ENCODE measurements at regions not wholly inside any gene's neighbourhood (a gene's known extent, or its start where the extent isn't known, plus 50 kb on each side); places are given as distances from the start of the nearest gene placed in this dataset.

DNA sequence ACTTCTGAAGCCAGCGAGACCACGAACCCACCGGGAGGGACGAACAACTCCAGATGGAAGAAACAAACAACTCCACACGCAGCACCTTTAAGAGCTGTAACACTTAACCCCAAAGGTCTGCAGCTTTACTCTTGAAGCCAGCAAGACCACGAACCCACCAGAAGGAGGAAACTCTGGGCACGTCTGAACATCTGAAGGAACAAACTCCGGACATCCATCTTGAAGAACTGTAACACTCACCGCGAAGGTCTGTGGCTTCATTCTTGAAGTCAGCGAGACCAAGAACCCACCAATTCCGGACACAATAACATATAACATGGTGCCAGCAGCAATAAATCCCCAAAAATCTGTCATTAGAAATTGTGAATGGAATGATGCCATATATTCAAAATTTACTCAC lies 180.9 kb downstream of the TLE1 start:
- no peak overlapping the region for H4K91ac ChIP-seq (ENCODE audit: low read depth, low read length, poor library complexity)
- no peaks in the 10 kb centered on the region for H3K36me3 ChIP-seq (replicated peaks in 1 of 2; ENCODE audit: control insufficient read depth in 2 of 2, insufficient read depth in 2 of 2, low read length in 2 of 2)
- no peak overlapping the region for H3K27ac ChIP-seq (replicated peaks; ENCODE audit: low read length)
- no peak overlapping the region for H2AFZ ChIP-seq (ENCODE audit: low read length)
- no peak overlapping the region for H2BK12ac ChIP-seq (ENCODE audit: low read length)
- no peaks in the 10 kb centered on the region for H3K27me3 ChIP-seq (ENCODE audit: control insufficient read depth in 3 of 3, insufficient read depth in 3 of 3, low read depth in 1 of 3, low read length in 3 of 3)
- no peak overlapping the region for H2BK120ac ChIP-seq (ENCODE audit: low read depth, low read length)
- H3K9ac ChIP-seq (ENCODE audit: low read depth, low read length, poor library complexity) = no peak overlapping the region
- no peak overlapping the region for H3K4me3 ChIP-seq (ENCODE audit: low read length in 2 of 2)
- no peak overlapping the region for H2BK5ac ChIP-seq (ENCODE audit: low read length)
- no peak overlapping the region for H2BK15ac ChIP-seq (ENCODE audit: low read length)
- H2AK5ac ChIP-seq (ENCODE audit: low read depth, low read length) = no peak overlapping the region
- no peak overlapping the region for H3K18ac ChIP-seq (ENCODE audit: low read length)
- no peak overlapping the region for H3K4me2 ChIP-seq (ENCODE audit: insufficient read depth, low read length, poor library complexity, severe bottlenecking)
- WGBS, 2 donors (ENCODE audit: extremely low coverage in 2 of 2, insufficient read length in 2 of 2, insufficient replicate concordance in 1 of 2) = no CpG with 5 or more reads among the region's 12 CpGs
- no peak overlapping the region for H3K23ac ChIP-seq (ENCODE audit: low read depth, low read length, poor library complexity)
- DNase-seq (ENCODE audit: low spot score) = no peak
- no peak overlapping the region for H3K4ac ChIP-seq (ENCODE audit: low read length)
- no peak overlapping the region for H4K8ac ChIP-seq (ENCODE audit: low read depth, low read length)
- H3K4me1 ChIP-seq (ENCODE audit: control insufficient read depth in 2 of 2, insufficient read depth in 1 of 2, low read depth in 1 of 2, low read length in 2 of 2) = no peaks in the 10 kb centered on the region
- no peak overlapping the region for H3K14ac ChIP-seq (ENCODE audit: low read length)
- H3K9me3 ChIP-seq (replicated peaks in 1 of 2; ENCODE audit: control insufficient read depth in 2 of 2, insufficient read depth in 1 of 2, low read depth in 1 of 2, low read length in 2 of 2) = peaks cover 0 to 2% of the 10 kb centered on the region in 2 donors
- no peaks in the 10 kb centered on the region for H3K79me1 ChIP-seq (ENCODE audit: low read depth, low read length)

GRCh38 chr9:81506941-81507864 lies 182.1 kb downstream of the TLE1 start:
- Histone ChIP-seq H3K4me1 (ENCODE audit: control insufficient read depth in 2 of 2, insufficient read depth in 1 of 2, low read depth in 1 of 2, low read length in 2 of 2) (no peaks in the 10 kb centered on the region), H3K9me3 (replicated peaks in 1 of 2; ENCODE audit: control insufficient read depth in 2 of 2, insufficient read depth in 1 of 2, low read depth in 1 of 2, low read length in 2 of 2) (peaks cover 0 to 2% of the 10 kb centered on the region in 2 donors), H2AK5ac (ENCODE audit: low read depth, low read length) (peak overlapping the region; percentile 70), H2BK120ac (ENCODE audit: low read depth, low read length) (no peak overlapping the region), H3K27ac (replicated peaks; ENCODE audit: low read length) (no peak overlapping the region), H3K18ac (ENCODE audit: low read length) (peak overlapping the region; percentile 57), H3K23ac (ENCODE audit: low read depth, low read length, poor library complexity) (no peak overlapping the region), H3K27me3 (ENCODE audit: control insufficient read depth in 3 of 3, insufficient read depth in 3 of 3, low read depth in 1 of 3, low read length in 3 of 3) (no peaks in the 10 kb centered on the region), H3K4me2 (ENCODE audit: insufficient read depth, low read length, poor library complexity, severe bottlenecking) (no peak overlapping the region), H3K36me3 (replicated peaks in 1 of 2; ENCODE audit: control insufficient read depth in 2 of 2, insufficient read depth in 2 of 2, low read length in 2 of 2) (no peaks in the 10 kb centered on the region), H3K14ac (ENCODE audit: low read length) (peak overlapping the region; percentile 21), H2BK15ac (ENCODE audit: low read length) (peak overlapping the region; percentile 75), H4K91ac (ENCODE audit: low read depth, low read length, poor library complexity) (no peak overlapping the region), H2AFZ (ENCODE audit: low read length) (no peak overlapping the region), H2BK5ac (ENCODE audit: low read length) (no peak overlapping the region), H3K4me3 (ENCODE audit: low read length in 2 of 2) (no peak overlapping the region), H3K4ac (ENCODE audit: low read length) (no peak overlapping the region), H3K9ac (ENCODE audit: low read depth, low read length, poor library complexity) (no peak overlapping the region), H4K8ac (ENCODE audit: low read depth, low read length) (no peak overlapping the region), H3K79me1 (ENCODE audit: low read depth, low read length) (no peaks in the 10 kb centered on the region), H2BK12ac (ENCODE audit: low read length) (peak overlapping the region; percentile 41)
- DNase-seq (ENCODE audit: low spot score) = no peak
- no CpG with 5 or more reads among the region's 32 CpGs for WGBS, 2 donors (ENCODE audit: extremely low coverage in 2 of 2, insufficient read length in 2 of 2, insufficient replicate concordance in 1 of 2)

- no peak overlapping the region for H3K4me2 ChIP-seq (ENCODE audit: insufficient read depth, low read length, poor library complexity, severe bottlenecking)
- H3K79me1 ChIP-seq (ENCODE audit: low read depth, low read length) = no peaks in the 10 kb centered on the region
- WGBS, 2 donors (ENCODE audit: extremely low coverage in 2 of 2, insufficient read length in 2 of 2, insufficient replicate concordance in 1 of 2) = no CpG with 5 or more reads among the region's 2 CpGs
- no peaks in the 10 kb centered on the region for H3K36me3 ChIP-seq (replicated peaks in 1 of 2; ENCODE audit: control insufficient read depth in 2 of 2, insufficient read depth in 2 of 2, low read length in 2 of 2)
- H2BK120ac ChIP-seq (ENCODE audit: low read depth, low read length) = no peak overlapping the region
- H3K4me3 ChIP-seq (ENCODE audit: low read length in 2 of 2) = no peak overlapping the region
- no peak overlapping the region for H2AK5ac ChIP-seq (ENCODE audit: low read depth, low read length)
- DNase-seq (ENCODE audit: low spot score) = no peak
- no peak overlapping the region for H2BK12ac ChIP-seq (ENCODE audit: low read length)
- no peak overlapping the region for H3K4ac ChIP-seq (ENCODE audit: low read length)
- H2AFZ ChIP-seq (ENCODE audit: low read length) = no peak overlapping the region
- H2BK5ac ChIP-seq (ENCODE audit: low read length) = no peak overlapping the region
- H4K8ac ChIP-seq (ENCODE audit: low read depth, low read length) = no peak overlapping the region
- no peak overlapping the region for H3K23ac ChIP-seq (ENCODE audit: low read depth, low read length, poor library complexity)
- no peak overlapping the region for H3K9ac ChIP-seq (ENCODE audit: low read depth, low read length, poor library complexity)
- no peak overlapping the region for H3K14ac ChIP-seq (ENCODE audit: low read length)
- no peak overlapping the region for H3K18ac ChIP-seq (ENCODE audit: low read length)
- H2BK15ac ChIP-seq (ENCODE audit: low read length) = no peak overlapping the region
- H3K4me1 ChIP-seq (ENCODE audit: control insufficient read depth in 2 of 2, insufficient read depth in 1 of 2, low read depth in 1 of 2, low read length in 2 of 2) = no peaks in the 10 kb centered on the region
- no peak overlapping the region for H4K91ac ChIP-seq (ENCODE audit: low read depth, low read length, poor library complexity)
- no peaks in the 10 kb centered on the region for H3K27me3 ChIP-seq (ENCODE audit: control insufficient read depth in 3 of 3, insufficient read depth in 3 of 3, low read depth in 1 of 3, low read length in 3 of 3)
- H3K27ac ChIP-seq (replicated peaks; ENCODE audit: low read length) = no peak overlapping the region
- H3K9me3 ChIP-seq (replicated peaks in 1 of 2; ENCODE audit: control insufficient read depth in 2 of 2, insufficient read depth in 1 of 2, low read depth in 1 of 2, low read length in 2 of 2) = no peaks in the 10 kb centered on the region
Measured at GRCh38 chr9:81499594-81499993, 189.8 kb downstream of the TLE1 start.

DNA sequence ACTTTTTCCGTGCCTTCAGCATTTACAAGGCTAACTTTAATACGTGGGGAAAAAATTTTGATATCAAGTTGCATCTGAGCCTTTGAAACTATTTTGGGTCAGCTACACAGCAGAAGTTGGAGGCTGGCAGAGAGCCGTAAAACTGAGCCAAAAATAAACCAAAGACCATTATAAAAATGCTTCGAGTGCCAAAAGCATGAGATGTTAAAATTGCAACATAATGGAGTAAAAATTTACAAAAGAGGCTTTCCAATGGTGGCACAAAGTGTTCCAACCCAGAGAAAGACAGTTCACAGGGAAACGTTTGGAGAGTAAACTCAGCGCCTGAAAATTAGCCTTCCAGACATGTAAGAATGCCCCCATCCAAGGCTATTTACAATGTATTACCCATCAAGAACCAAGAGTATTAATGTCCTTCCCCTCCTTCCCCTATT lies 190.3 kb downstream of the TLE1 start:
- Histone ChIP-seq H4K8ac (ENCODE audit: low read depth, low read length) (no peak overlapping the region), H3K9ac (ENCODE audit: low read depth, low read length, poor library complexity) (no peak overlapping the region), H3K79me1 (ENCODE audit: low read depth, low read length) (no peaks in the 10 kb centered on the region), H4K91ac (ENCODE audit: low read depth, low read length, poor library complexity) (no peak overlapping the region), H2BK5ac (ENCODE audit: low read length) (no peak overlapping the region), H3K23ac (ENCODE audit: low read depth, low read length, poor library complexity) (no peak overlapping the region), H2AFZ (ENCODE audit: low read length) (no peak overlapping the region), H3K4me3 (ENCODE audit: low read length in 2 of 2) (no peak overlapping the region), H3K4me2 (ENCODE audit: insufficient read depth, low read length, poor library complexity, severe bottlenecking) (no peak overlapping the region), H3K18ac (ENCODE audit: low read length) (no peak overlapping the region), H3K9me3 (replicated peaks in 1 of 2; ENCODE audit: control insufficient read depth in 2 of 2, insufficient read depth in 1 of 2, low read depth in 1 of 2, low read length in 2 of 2) (no peaks in the 10 kb centered on the region), H2BK12ac (ENCODE audit: low read length) (no peak overlapping the region), H2BK15ac (ENCODE audit: low read length) (no peak overlapping the region), H3K27ac (replicated peaks; ENCODE audit: low read length) (no peak overlapping the region), H3K36me3 (replicated peaks in 1 of 2; ENCODE audit: control insufficient read depth in 2 of 2, insufficient read depth in 2 of 2, low read length in 2 of 2) (no peaks in the 10 kb centered on the region), H3K4me1 (ENCODE audit: control insufficient read depth in 2 of 2, insufficient read depth in 1 of 2, low read depth in 1 of 2, low read length in 2 of 2) (no peaks in the 10 kb centered on the region), H3K4ac (ENCODE audit: low read length) (no peak overlapping the region), H3K27me3 (ENCODE audit: control insufficient read depth in 3 of 3, insufficient read depth in 3 of 3, low read depth in 1 of 3, low read length in 3 of 3) (no peaks in the 10 kb centered on the region), H2BK120ac (ENCODE audit: low read depth, low read length) (no peak overlapping the region), H3K14ac (ENCODE audit: low read length) (no peak overlapping the region), H2AK5ac (ENCODE audit: low read depth, low read length) (no peak overlapping the region)
- WGBS, 2 donors (ENCODE audit: extremely low coverage in 2 of 2, insufficient read length in 2 of 2, insufficient replicate concordance in 1 of 2) = no CpG with 5 or more reads among the region's 6 CpGs
- DNase-seq (ENCODE audit: low spot score) = no peak
